ENCODE measurements at regions not wholly inside any gene's neighbourhood (a gene's known extent, or its start where the extent isn't known, plus 50 kb on each side); places are given as distances from the start of the nearest gene placed in this dataset.
"Not testable (repeated sequence)": the region's sequence is repeated elsewhere in the genome, so short reads cannot be mapped to it uniquely, and the experiment has no call there.

- H3K4me1 Mint-ChIP-seq, result no peaks in the 10 kb centered on the region
- no peaks in the 10 kb centered on the region for H3K36me3 Mint-ChIP-seq (ENCODE audit: low read depth)
- TF ChIP-seq, protein P1, sequence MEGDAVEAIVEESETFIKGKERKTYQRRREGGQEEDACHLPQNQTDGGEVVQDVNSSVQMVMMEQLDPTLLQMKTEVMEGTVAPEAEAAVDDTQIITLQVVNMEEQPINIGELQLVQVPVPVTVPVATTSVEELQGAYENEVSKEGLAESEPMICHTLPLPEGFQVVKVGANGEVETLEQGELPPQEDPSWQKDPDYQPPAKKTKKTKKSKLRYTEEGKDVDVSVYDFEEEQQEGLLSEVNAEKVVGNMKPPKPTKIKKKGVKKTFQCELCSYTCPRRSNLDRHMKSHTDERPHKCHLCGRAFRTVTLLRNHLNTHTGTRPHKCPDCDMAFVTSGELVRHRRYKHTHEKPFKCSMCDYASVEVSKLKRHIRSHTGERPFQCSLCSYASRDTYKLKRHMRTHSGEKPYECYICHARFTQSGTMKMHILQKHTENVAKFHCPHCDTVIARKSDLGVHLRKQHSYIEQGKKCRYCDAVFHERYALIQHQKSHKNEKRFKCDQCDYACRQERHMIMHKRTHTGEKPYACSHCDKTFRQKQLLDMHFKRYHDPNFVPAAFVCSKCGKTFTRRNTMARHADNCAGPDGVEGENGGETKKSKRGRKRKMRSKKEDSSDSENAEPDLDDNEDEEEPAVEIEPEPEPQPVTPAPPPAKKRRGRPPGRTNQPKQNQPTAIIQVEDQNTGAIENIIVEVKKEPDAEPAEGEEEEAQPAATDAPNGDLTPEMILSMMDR (conservative IDR thresholded peaks at IDR 0.05), result no peak
- Histone ChIP-seq H3K27me3 (ENCODE audit: control insufficient read depth, insufficient read depth, low read length, poor library complexity, severe bottlenecking) (no peaks in the 10 kb centered on the region), H3K36me3 (ENCODE audit: control insufficient read depth, insufficient read depth, low read length) (no peaks in the 10 kb centered on the region), H3K4me3 (ENCODE audit: low read length) (no peak overlapping the region), H3K9me3 (ENCODE audit: control insufficient read depth, low read length) (peaks cover 57% of the 10 kb centered on the region), H3K4me1 (ENCODE audit: control insufficient read depth, insufficient read depth, low read length) (no peaks in the 10 kb centered on the region), H3K9ac (ENCODE audit: extremely low read depth, low read length, poor library complexity, severe bottlenecking) (no peak overlapping the region), H3K27ac (ENCODE audit: low read depth, low read length) (no peak overlapping the region)
- no peaks in the 10 kb centered on the region for H3K9me3 Mint-ChIP-seq
- DNase-seq, result no peak
- WGBS, 2 experiments (ENCODE audit: insufficient coverage in 1 of 2, insufficient read length in 1 of 2), result 49 to 75% methylated on average over 1 of the region's 1 CpG
- no peak overlapping the region for H3K4me3 Mint-ChIP-seq
- H3K27ac Mint-ChIP-seq, result no peak overlapping the region
- peaks cover 9% of the 10 kb centered on the region for H3K27me3 Mint-ChIP-seq (ENCODE audit: insufficient read depth)
Observed at GRCh38 chr3:557972-558371, 361.4 kb downstream of the CHL1 start.

DNA sequence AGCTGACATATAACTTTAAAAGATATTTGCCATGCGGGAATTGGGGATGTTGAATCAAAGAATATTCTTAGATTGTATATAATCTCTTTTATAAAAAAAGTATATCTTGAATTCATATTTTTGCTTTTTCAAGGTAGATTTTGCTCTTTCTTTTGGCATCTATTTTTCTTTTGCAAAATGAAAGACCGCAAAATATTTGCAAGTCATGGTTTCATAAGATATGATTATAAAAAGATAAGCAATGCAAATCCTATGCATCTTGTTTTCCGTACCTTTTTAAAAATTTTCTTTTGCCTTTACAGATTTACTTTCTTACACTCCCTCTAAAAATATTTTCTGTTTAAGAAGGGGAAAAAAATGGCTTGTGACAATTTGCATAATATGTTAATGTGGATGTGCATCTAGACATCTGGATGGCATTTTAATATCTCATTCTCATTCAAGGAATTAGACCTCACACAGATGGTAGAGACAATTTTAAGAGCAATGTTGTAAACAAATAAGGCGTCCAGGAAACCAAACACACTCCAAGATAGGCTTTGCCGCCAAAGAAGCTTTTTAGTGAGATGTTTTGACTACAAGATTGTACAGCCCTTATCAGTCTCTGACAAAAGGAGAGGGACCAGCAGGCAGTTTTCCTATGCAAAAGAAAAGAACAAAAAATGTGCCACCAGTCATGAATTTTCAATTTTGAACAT lies 371.1 kb downstream of the CHL1 start:
- no peak for DNase-seq
- no peak overlapping the region for H3K4me3 ChIP-seq (ENCODE audit: low read length)
- Mint-ChIP-seq H3K27ac (no peak overlapping the region), H3K36me3 (ENCODE audit: low read depth) (no peaks in the 10 kb centered on the region), H3K9me3 (no peaks in the 10 kb centered on the region), H3K4me3 (no peak overlapping the region), H3K27me3 (ENCODE audit: insufficient read depth) (peaks cover 4% of the 10 kb centered on the region), H3K4me1 (no peaks in the 10 kb centered on the region)
- 87 to 100% methylated on average over 1 to 3 of the region's 5 CpGs for whole genome bisulfite sequencing, 2 experiments (ENCODE audit: insufficient coverage in 1 of 2, insufficient read length in 1 of 2)
- H3K27ac ChIP-seq (ENCODE audit: low read depth, low read length), result no peak overlapping the region
- no peaks in the 10 kb centered on the region for H3K36me3 ChIP-seq (ENCODE audit: control insufficient read depth, insufficient read depth, low read length)
- no peak overlapping the region for H3K9ac ChIP-seq (ENCODE audit: extremely low read depth, low read length, poor library complexity, severe bottlenecking)
- no peaks in the 10 kb centered on the region for H3K4me1 ChIP-seq (ENCODE audit: control insufficient read depth, insufficient read depth, low read length)
- H3K27me3 ChIP-seq (ENCODE audit: control insufficient read depth, insufficient read depth, low read length, poor library complexity, severe bottlenecking), result no peaks in the 10 kb centered on the region
- TF ChIP-seq, protein P1 (conservative IDR thresholded peaks at IDR 0.05), result no peak
- peaks cover 59% of the 10 kb centered on the region for H3K9me3 ChIP-seq (ENCODE audit: control insufficient read depth, low read length)

DNA sequence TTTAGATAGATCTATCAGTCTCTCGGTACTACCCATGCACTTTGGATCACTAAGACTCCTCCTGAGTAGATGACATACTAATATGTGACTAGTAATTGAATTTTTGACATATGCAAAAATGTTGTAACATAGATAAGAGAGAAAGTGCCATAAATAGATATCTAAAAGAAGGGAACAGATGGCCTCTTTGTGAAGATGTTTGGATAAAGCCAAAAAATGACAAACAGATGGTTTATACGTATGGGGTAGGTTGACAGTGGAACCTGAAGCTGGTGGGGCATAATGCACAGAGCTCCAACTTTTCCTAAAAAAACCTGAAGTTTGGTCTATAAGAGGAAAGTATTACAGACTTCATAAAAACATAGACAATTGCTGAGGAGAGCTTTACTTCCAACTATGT lies 383.0 kb downstream of the CHL1 start:
- H3K9me3 Mint-ChIP-seq; H3K27ac Mint-ChIP-seq; H3K4me1 ChIP-seq (ENCODE audit: control insufficient read depth, insufficient read depth, low read length); H3K27me3 Mint-ChIP-seq (ENCODE audit: insufficient read depth); H3K4me3 Mint-ChIP-seq; H3K9me3 ChIP-seq (ENCODE audit: control insufficient read depth, low read length); H3K36me3 Mint-ChIP-seq (ENCODE audit: low read depth); H3K27ac ChIP-seq (ENCODE audit: low read depth, low read length); H3K36me3 ChIP-seq (ENCODE audit: control insufficient read depth, insufficient read depth, low read length); H3K27me3 ChIP-seq (ENCODE audit: control insufficient read depth, insufficient read depth, low read length, poor library complexity, severe bottlenecking); H3K9ac ChIP-seq (ENCODE audit: extremely low read depth, low read length, poor library complexity, severe bottlenecking); H3K4me3 ChIP-seq (ENCODE audit: low read length); H3K4me1 Mint-ChIP-seq; DNase-seq: not testable (repeated sequence)
- WGBS, 2 experiments (ENCODE audit: insufficient coverage in 1 of 2, insufficient read length in 1 of 2), result 76% methylated on average over 1 of the region's 2 CpGs; no CpG with 5 or more reads in 1 of the 2 experiments

DNA sequence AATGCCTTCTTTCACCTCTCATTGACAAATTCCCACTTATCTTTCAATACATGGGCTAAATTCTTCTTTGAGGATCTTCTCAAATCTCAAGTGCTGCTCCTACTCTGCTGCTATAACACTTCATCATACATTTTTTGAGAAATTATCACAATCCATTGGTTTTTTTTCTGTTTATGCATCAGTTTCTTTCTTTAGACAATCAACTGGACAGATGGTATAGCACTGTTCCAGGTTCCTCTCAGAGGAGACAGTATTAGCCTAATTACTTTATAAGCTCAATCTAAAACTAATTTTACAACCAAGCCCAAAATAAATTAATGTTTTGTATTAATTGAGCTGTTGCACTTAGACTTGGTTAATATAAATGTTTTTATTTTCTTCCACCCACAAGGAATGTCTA lies 392.5 kb downstream of the CHL1 start:
- not testable (repeated sequence) for H3K27ac ChIP-seq (ENCODE audit: low read depth, low read length); H3K36me3 Mint-ChIP-seq (ENCODE audit: low read depth); DNase-seq; H3K36me3 ChIP-seq (ENCODE audit: control insufficient read depth, insufficient read depth, low read length); H3K27me3 ChIP-seq (ENCODE audit: control insufficient read depth, insufficient read depth, low read length, poor library complexity, severe bottlenecking); H3K27ac Mint-ChIP-seq; H3K27me3 Mint-ChIP-seq (ENCODE audit: insufficient read depth); H3K4me1 Mint-ChIP-seq; H3K4me3 Mint-ChIP-seq; H3K9ac ChIP-seq (ENCODE audit: extremely low read depth, low read length, poor library complexity, severe bottlenecking); H3K9me3 Mint-ChIP-seq; H3K4me1 ChIP-seq (ENCODE audit: control insufficient read depth, insufficient read depth, low read length); H3K9me3 ChIP-seq (ENCODE audit: control insufficient read depth, low read length); H3K4me3 ChIP-seq (ENCODE audit: low read length)

DNA sequence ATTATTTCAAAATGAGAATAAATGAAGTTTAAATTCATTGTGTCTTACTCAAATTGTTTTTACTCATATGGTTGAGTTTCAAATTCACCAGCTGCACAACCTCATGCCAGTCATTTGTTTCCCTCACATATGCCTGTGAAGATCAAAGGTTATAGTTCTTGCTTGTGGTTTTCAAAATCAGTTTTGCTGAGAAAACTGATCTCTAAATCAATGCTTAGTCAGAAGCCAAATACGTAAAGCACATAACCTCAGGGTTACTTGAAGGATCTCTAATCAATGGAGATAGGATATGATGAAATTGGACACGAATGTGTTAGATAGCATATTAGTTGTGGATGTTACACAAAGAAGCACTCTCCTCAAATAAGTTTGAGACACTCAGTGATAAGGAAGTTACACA lies 400.7 kb downstream of the CHL1 start:
- not testable (repeated sequence) for H3K27me3 Mint-ChIP-seq (ENCODE audit: insufficient read depth); H3K4me3 Mint-ChIP-seq; H3K36me3 ChIP-seq (ENCODE audit: control insufficient read depth, insufficient read depth, low read length); H3K9ac ChIP-seq (ENCODE audit: extremely low read depth, low read length, poor library complexity, severe bottlenecking); H3K4me3 ChIP-seq (ENCODE audit: low read length); H3K4me1 ChIP-seq (ENCODE audit: control insufficient read depth, insufficient read depth, low read length); H3K9me3 Mint-ChIP-seq; H3K36me3 Mint-ChIP-seq (ENCODE audit: low read depth); H3K27ac ChIP-seq (ENCODE audit: low read depth, low read length); H3K27ac Mint-ChIP-seq; DNase-seq; H3K4me1 Mint-ChIP-seq; H3K9me3 ChIP-seq (ENCODE audit: control insufficient read depth, low read length); H3K27me3 ChIP-seq (ENCODE audit: control insufficient read depth, insufficient read depth, low read length, poor library complexity, severe bottlenecking)
- WGBS, 2 experiments (ENCODE audit: insufficient coverage in 1 of 2, insufficient read length in 1 of 2), result 67% methylated on average over 1 of the region's 2 CpGs

- no CpG with 5 or more reads among the region's 1 CpG for WGBS, 2 experiments (ENCODE audit: insufficient coverage in 1 of 2, insufficient read length in 1 of 2)
- not testable (repeated sequence) for H3K4me3 ChIP-seq (ENCODE audit: low read length); H3K36me3 ChIP-seq (ENCODE audit: control insufficient read depth, insufficient read depth, low read length); H3K4me3 Mint-ChIP-seq; H3K27ac ChIP-seq (ENCODE audit: low read depth, low read length); DNase-seq; H3K4me1 Mint-ChIP-seq; H3K9me3 Mint-ChIP-seq; H3K9ac ChIP-seq (ENCODE audit: extremely low read depth, low read length, poor library complexity, severe bottlenecking); H3K27me3 ChIP-seq (ENCODE audit: control insufficient read depth, insufficient read depth, low read length, poor library complexity, severe bottlenecking); H3K27ac Mint-ChIP-seq; H3K27me3 Mint-ChIP-seq (ENCODE audit: insufficient read depth); H3K9me3 ChIP-seq (ENCODE audit: control insufficient read depth, low read length); H3K36me3 Mint-ChIP-seq (ENCODE audit: low read depth); H3K4me1 ChIP-seq (ENCODE audit: control insufficient read depth, insufficient read depth, low read length)
Observed at GRCh38 chr3:597746-598145, 401.2 kb downstream of the CHL1 start.
